C4-2B (cell line): ENCODE measurements at regions not wholly inside any gene's neighbourhood (a gene's known extent, or its start where the extent isn't known, plus 50 kb on each side); places are given as distances from the start of the nearest gene placed in this dataset.

Experiments
- ZFX ChIP-seq: fragments of 450-650 bp; IDR thresholded peaks from 2 replicates; pipeline ENCODE4 v1.6.1; 2017
- TF ChIP-seq, protein P1 (sequence below): fragments of 450-650 bp; conservative IDR thresholded peaks from 2 replicates; pipeline ENCODE4 v1.5.1; 2017; ENCODE audit warnings: mild to moderate bottlenecking

DNA sequence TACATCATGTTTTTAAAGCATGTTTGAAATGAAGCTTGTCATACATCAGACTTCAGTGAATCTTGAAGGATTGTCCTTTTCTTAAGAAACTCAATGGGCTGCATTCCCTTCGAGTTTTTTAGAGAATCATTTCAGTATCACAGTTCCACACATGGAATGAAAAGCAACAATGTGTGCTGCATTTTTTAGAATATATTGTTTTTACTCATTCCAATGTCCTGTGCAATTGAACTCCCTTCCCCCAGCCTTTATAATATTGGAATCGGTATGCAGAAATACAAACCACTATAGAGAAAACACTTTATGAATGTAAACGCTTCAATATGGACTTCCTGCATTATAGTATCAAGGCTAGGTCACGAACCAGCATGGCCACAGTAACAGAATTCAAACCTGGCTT lies 634.4 kb downstream of the GATA3 start:
- TF ChIP-seq, protein P1, sequence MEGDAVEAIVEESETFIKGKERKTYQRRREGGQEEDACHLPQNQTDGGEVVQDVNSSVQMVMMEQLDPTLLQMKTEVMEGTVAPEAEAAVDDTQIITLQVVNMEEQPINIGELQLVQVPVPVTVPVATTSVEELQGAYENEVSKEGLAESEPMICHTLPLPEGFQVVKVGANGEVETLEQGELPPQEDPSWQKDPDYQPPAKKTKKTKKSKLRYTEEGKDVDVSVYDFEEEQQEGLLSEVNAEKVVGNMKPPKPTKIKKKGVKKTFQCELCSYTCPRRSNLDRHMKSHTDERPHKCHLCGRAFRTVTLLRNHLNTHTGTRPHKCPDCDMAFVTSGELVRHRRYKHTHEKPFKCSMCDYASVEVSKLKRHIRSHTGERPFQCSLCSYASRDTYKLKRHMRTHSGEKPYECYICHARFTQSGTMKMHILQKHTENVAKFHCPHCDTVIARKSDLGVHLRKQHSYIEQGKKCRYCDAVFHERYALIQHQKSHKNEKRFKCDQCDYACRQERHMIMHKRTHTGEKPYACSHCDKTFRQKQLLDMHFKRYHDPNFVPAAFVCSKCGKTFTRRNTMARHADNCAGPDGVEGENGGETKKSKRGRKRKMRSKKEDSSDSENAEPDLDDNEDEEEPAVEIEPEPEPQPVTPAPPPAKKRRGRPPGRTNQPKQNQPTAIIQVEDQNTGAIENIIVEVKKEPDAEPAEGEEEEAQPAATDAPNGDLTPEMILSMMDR = no peak
- TF ChIP-seq ZFX = no peak
